Adrenal gland (tissue), 9 donors: ENCODE measurements at regions not wholly inside any gene's neighbourhood (a gene's known extent, or its start where the extent isn't known, plus 50 kb on each side); places are given as distances from the start of the nearest gene placed in this dataset.

Source experiments
- DNase-seq, 7 donors: peaks; one replicate each; pipeline ENCODE4 v3.0.0-alpha.2; 2019 to 2020
- H3K27ac ChIP-seq, 5 donors: fragments of 200-600 bp; sonication (generic) in 4 of 5; 1 replicate in 3 of 5; 2 replicates in 2 of 5; pipeline versions ENCODE4 v1.5.1 to v1.8.0; 2016 to 2020; ENCODE audit warnings: mild to moderate bottlenecking in 1 of 5
- H3K27me3 ChIP-seq: fragments of 200-600 bp; 2 replicates; pipeline ENCODE4 v1.8.0; 2021
- H3K36me3 ChIP-seq, 2 donors: fragments of 200-600 bp; replicated peaks in 1 of 2; 1 replicate in 1 of 2; 2 replicates in 1 of 2; pipeline versions ENCODE4 v1.5.1 to v1.8.0; 2018 to 2022
- H3K4me1 ChIP-seq, 2 donors: fragments of 200-600 bp; replicated peaks in 1 of 2; 1 replicate in 1 of 2; 2 replicates in 1 of 2; pipeline versions ENCODE4 v1.5.1 to v1.8.0; 2018 to 2021
- H3K4me3 ChIP-seq, 4 donors: fragments of 200-600 bp; sonication (generic) in 3 of 4; one replicate each; pipeline ENCODE4 v1.5.1; 2016 to 2018
- H3K9me3 ChIP-seq, 3 donors: fragments of 200-600 bp; sonication (generic) in 1 of 3; replicated peaks in 1 of 3; 1 replicate in 2 of 3; 2 replicates in 1 of 3; pipeline versions ENCODE4 v1.5.1 to v1.8.0; 2016 to 2021
- CTCF ChIP-seq, 6 experiments: fragments of 450-650 bp in 4 of 6; fragments of 200-600 bp in 2 of 6; sonication (generic) in 1 of 6; IDR thresholded peaks; 1 replicate in 5 of 6; 2 replicates in 1 of 6; pipeline versions ENCODE4 v1.5.1 to v1.8.0; 2016 to 2021; ENCODE audit warnings: antibody characterized with exemption in 6 of 6, mild to moderate bottlenecking in 2 of 6, moderate library complexity in 1 of 6
- POLR2A ChIP-seq, 2 donors: fragments of 450-650 bp; IDR thresholded peaks; one replicate each; pipeline ENCODE4 v1.6.1; 2017; ENCODE audit warnings: antibody characterized with exemption in 2 of 2, mild to moderate bottlenecking in 2 of 2, moderate library complexity in 1 of 2
- WGBS, 4 donors: extraction: QIAGEN DNeasy Blood & Tissue Kit in 2 of 4; methylation state at CpG; one replicate each; pipeline versions ENCODE4 v1.1.5 to v1.1.7; 2013 to 2017; 5-methylcytosine and 5-hydroxymethylcytosine counted together
- intact Hi-C, 2 donors: fragments of 100-400 bp; cut with DNase I; formaldehyde crosslinking; loops; one replicate each; pipeline versions ENCODE4 v1.14.1 to v1.15.0; 2022 to 2023
- donor health status: healthy with polysubstance abuse.
- donor health status: Bipolar disorder and iron deficiency.
- donor health status: DM: yes; HTN: yes; CAD: no.
- donor health status: DM: no; HTN: no; CAD: no.
- donor health status: DM: no; HTN: no; CAD: no.

DNA sequence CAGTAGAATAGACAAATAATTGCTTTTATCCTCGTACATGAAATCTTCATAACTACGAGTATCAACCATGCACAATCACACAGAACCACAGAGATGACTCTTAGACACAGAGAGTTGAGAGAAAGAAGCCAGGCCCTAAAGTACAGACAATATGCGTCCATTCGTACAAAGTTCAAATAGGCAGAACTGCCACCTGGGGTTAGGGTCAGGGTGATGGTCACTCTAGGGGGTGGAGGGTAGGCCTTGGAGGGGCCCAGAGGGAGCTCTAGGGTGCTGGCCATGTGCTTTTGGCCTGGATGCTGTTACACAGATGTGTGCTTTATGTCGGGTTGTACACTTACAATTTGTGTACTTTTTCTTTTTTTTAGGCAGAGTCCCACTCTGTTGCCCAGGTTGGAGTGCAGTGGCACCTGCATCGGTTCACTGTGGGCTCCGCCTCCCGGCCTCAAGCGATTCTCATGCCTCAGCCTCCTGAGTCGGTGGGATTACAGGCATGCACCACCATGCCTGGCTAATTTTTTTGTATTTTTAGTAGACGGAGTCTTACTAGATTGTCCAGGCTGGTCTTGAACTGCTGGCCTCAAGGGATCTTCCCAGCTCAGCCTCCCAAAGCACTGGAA, 65.9 kb upstream of the KLF13 start:
- Histone ChIP-seq H3K4me1 (peaks cover 6 to 20% of the 10 kb centered on the region in 2 donors), H3K4me3 (no peak overlapping the region), H3K36me3 (no peaks in the 10 kb centered on the region), H3K27ac (no peak overlapping the region), H3K9me3 (no peaks in the 10 kb centered on the region), H3K27me3 (no peaks in the 10 kb centered on the region)
- no peak for TF ChIP-seq POLR2A (IDR thresholded peaks at IDR 0.05)
- no peak for TF ChIP-seq CTCF (IDR thresholded peaks at IDR 0.05)
- peak in 4 of 7 donors; percentile 4 to 23 (median 10) for DNase-seq
- 91 to 95% (median 92%) methylated on average over 11 of the region's 11 CpGs for WGBS, 4 donors
- intact Hi-C loops, result loop anchor here in 1 of 2 donors (5.0 kb wide), 1 partner anchor 48 kb away; no protein-coding TSS in a partner anchor

GRCh38 chr15:31261266-31262142, 65.1 kb upstream of the KLF13 start:
- DNase-seq, result peak in 5 of 7 donors; percentile 2 to 53 (median 4)
- no peaks in the 10 kb centered on the region for H3K9me3 ChIP-seq
- intact Hi-C loops, result loop anchor here in 1 of 2 donors (5.0 kb wide), 1 partner anchor 49 kb away; no protein-coding TSS in a partner anchor
- H3K36me3 ChIP-seq, result no peaks in the 10 kb centered on the region
- H3K4me1 ChIP-seq, result peaks cover 6 to 25% of the 10 kb centered on the region in 2 donors
- H3K27me3 ChIP-seq, result no peaks in the 10 kb centered on the region
- H3K4me3 ChIP-seq, result no peak overlapping the region
- H3K27ac ChIP-seq, result no peak overlapping the region
- 86 to 93% (median 88%) methylated on average over 11 to 12 of the region's 12 CpGs for WGBS, 4 donors
- TF ChIP-seq CTCF (IDR thresholded peaks at IDR 0.05), result no peak
- no peak for TF ChIP-seq POLR2A (IDR thresholded peaks at IDR 0.05)

- intact Hi-C loops, result loop anchor here in 1 of 2 donors (5.0 kb wide), 1 partner anchor 50 kb away; no protein-coding TSS in a partner anchor
- no peaks in the 10 kb centered on the region for H3K27me3 ChIP-seq
- H3K4me1 ChIP-seq, result peaks cover 6 to 30% of the 10 kb centered on the region in 2 donors
- no peaks in the 10 kb centered on the region for H3K9me3 ChIP-seq
- H3K27ac ChIP-seq, result no peak overlapping the region
- no peaks in the 10 kb centered on the region for H3K36me3 ChIP-seq
- WGBS, 4 donors, result 87 to 98% (median 95%) methylated on average over 4 of the region's 4 CpGs
- DNase-seq, result peak in 4 of 7 donors; percentile 2 to 17 (median 6)
- TF ChIP-seq POLR2A (IDR thresholded peaks at IDR 0.05), result no peak
- no peak for TF ChIP-seq CTCF (IDR thresholded peaks at IDR 0.05)
- H3K4me3 ChIP-seq, result no peak overlapping the region
Observed at GRCh38 chr15:31262143-31262530, 64.5 kb upstream of the KLF13 start.
